SHP77 (cell line): ENCODE measurements at regions not wholly inside any gene's neighbourhood (a gene's known extent, or its start where the extent isn't known, plus 50 kb on each side); places are given as distances from the start of the nearest gene placed in this dataset.
"Not testable (repeated sequence)": the region's sequence is repeated elsewhere in the genome, so short reads cannot be mapped to it uniquely, and the experiment has no call there.

Experiments
- DNase-seq, 2 experiments: peaks; one replicate each; lab custom pipeline; 2025; lab: John Stamatoyannopoulos, UW

GRCh38 chr5:96171973-96172372, 210.3 kb upstream of the ELL2 start:
- DNase-seq = not testable (repeated sequence)

- DNase-seq = not testable (repeated sequence)
Observed at GRCh38 chr5:96170481-96171125, 209.0 kb upstream of the ELL2 start.

- not testable (repeated sequence) for DNase-seq
Observed at GRCh38 chr5:96168833-96169232, 207.2 kb upstream of the ELL2 start.

GRCh38 chr5:96159043-96159442, 197.4 kb upstream of the ELL2 start:
- DNase-seq = no peak

- no peak for DNase-seq
Observed at GRCh38 chr5:96157841-96158291, 196.2 kb upstream of the ELL2 start.

GRCh38 chr5:96157077-96157780, 195.6 kb upstream of the ELL2 start:
- DNase-seq = no peak

- DNase-seq = no peak
Observed at GRCh38 chr5:96155147-96155546, 193.5 kb upstream of the ELL2 start.

GRCh38 chr5:96151891-96152290, 190.2 kb upstream of the ELL2 start:
- no peak for DNase-seq

- DNase-seq = no peak
Observed at GRCh38 chr5:96150007-96150406, 188.4 kb upstream of the ELL2 start.

GRCh38 chr5:96149546-96149945, 187.9 kb upstream of the ELL2 start:
- no peak for DNase-seq

GRCh38 chr5:96149021-96149420, 187.4 kb upstream of the ELL2 start:
- DNase-seq = no peak

GRCh38 chr5:96148376-96148775, 186.7 kb upstream of the ELL2 start:
- DNase-seq = no peak

- DNase-seq = no peak
Observed at GRCh38 chr5:96147866-96148265, 186.2 kb upstream of the ELL2 start.

GRCh38 chr5:96146675-96147074, 185.0 kb upstream of the ELL2 start:
- no peak for DNase-seq

- DNase-seq = no peak
Observed at GRCh38 chr5:96144289-96144688, 182.6 kb upstream of the ELL2 start.

- DNase-seq = no peak
Observed at GRCh38 chr5:96143450-96143849, 181.8 kb upstream of the ELL2 start.

GRCh38 chr5:96142786-96143434, 181.3 kb upstream of the ELL2 start:
- no peak for DNase-seq

GRCh38 chr5:96142184-96142781, 180.6 kb upstream of the ELL2 start:
- no peak for DNase-seq

- no peak for DNase-seq
Observed at GRCh38 chr5:96141749-96142148, 180.1 kb upstream of the ELL2 start.

GRCh38 chr5:96140496-96140895, 178.8 kb upstream of the ELL2 start:
- DNase-seq = no peak

GRCh38 chr5:96140084-96140483, 178.4 kb upstream of the ELL2 start:
- no peak for DNase-seq

GRCh38 chr5:96134886-96135285, 173.2 kb upstream of the ELL2 start:
- no peak for DNase-seq
